Breast epithelium (tissue), 3 donors: ENCODE measurements at regions not wholly inside any gene's neighbourhood (a gene's known extent, or its start where the extent isn't known, plus 50 kb on each side); places are given as distances from the start of the nearest gene placed in this dataset.

Experiments used
- POLR2A ChIP-seq: fragments of 450-650 bp; IDR thresholded peaks from one replicate; pipeline ENCODE4 v1.6.1; 2016; ENCODE audit warnings: antibody characterized with exemption, mild to moderate bottlenecking, moderate library complexity
- TF ChIP-seq, protein P1 (sequence below), 3 donors: fragments of 450-650 bp; IDR thresholded peaks; one replicate each; pipeline ENCODE4 v1.5.1; 2016 to 2017; ENCODE audit warnings: antibody characterized with exemption in 3 of 3, mild to moderate bottlenecking in 3 of 3, moderate library complexity in 3 of 3

DNA sequence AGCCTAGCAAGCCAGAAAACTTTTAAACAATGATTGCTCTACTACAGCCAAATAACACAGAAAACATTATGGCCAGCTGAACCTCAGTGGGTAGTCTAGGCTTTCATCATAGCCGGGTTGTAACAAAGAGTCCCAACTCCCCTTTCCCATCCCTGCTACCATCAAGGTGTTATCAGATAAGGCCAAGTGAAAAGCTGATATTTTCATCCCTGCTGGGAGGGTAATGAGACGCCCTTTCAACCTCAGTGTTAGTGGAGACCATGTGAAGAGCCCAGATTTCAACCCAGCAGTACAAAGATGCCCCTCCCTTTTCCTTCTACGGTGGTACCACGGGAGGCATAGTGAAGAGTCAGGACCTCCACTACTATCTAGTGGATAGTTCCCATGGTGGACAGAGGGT lies 433.7 kb downstream of the GPM6A start:
- TF ChIP-seq POLR2A = no peak
- TF ChIP-seq, protein P1, sequence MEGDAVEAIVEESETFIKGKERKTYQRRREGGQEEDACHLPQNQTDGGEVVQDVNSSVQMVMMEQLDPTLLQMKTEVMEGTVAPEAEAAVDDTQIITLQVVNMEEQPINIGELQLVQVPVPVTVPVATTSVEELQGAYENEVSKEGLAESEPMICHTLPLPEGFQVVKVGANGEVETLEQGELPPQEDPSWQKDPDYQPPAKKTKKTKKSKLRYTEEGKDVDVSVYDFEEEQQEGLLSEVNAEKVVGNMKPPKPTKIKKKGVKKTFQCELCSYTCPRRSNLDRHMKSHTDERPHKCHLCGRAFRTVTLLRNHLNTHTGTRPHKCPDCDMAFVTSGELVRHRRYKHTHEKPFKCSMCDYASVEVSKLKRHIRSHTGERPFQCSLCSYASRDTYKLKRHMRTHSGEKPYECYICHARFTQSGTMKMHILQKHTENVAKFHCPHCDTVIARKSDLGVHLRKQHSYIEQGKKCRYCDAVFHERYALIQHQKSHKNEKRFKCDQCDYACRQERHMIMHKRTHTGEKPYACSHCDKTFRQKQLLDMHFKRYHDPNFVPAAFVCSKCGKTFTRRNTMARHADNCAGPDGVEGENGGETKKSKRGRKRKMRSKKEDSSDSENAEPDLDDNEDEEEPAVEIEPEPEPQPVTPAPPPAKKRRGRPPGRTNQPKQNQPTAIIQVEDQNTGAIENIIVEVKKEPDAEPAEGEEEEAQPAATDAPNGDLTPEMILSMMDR (IDR thresholded peaks at IDR 0.05) = no peak
